ENCODE measurements at regions not wholly inside any gene's neighbourhood (a gene's known extent, or its start where the extent isn't known, plus 50 kb on each side); places are given as distances from the start of the nearest gene placed in this dataset.

- ChIA-PET POLR2A (no interaction called here), CTCF (interaction anchor here (1.1 kb wide), 1 partner anchor 11 kb away, joined by 5 read pairs; no protein-coding TSS in a partner anchor)
- Histone ChIP-seq H3K4me1 (no peaks in the 10 kb centered on the region), H3K4me3 (peak overlapping the region; percentile 41), H3K27ac (no peak overlapping the region), H3K9me3 (no peaks in the 10 kb centered on the region), H3K4me2 (peak overlapping the region; percentile 55)
- TF ChIP-seq BHLHE40 (IDR thresholded peaks at IDR 0.05; ENCODE audit: low read depth, low read length) (no peak), CBX2 (IDR thresholded peaks at IDR 0.05; ENCODE audit: borderline replicate concordance, low read depth) (no peak), ZNF302 (CRISPR knock-in tag; IDR thresholded peaks at IDR 0.05) (no peak), MAZ (IDR thresholded peaks at IDR 0.05; ENCODE audit: borderline replicate concordance, low read depth, low read length) (no peak), NR3C1 (IDR thresholded peaks at IDR 0.05) (no peak), RNF2 (IDR thresholded peaks at IDR 0.05; ENCODE audit: borderline replicate concordance, low read depth) (no peak; the same call in 1 of the 2 replicates), ELK1 (IDR thresholded peaks at IDR 0.05; ENCODE audit: low read depth, low read length) (no peak), FOXS1 (CRISPR knock-in tag; IDR thresholded peaks at IDR 0.05) (no peak), FOSB (CRISPR knock-in tag; IDR thresholded peaks at IDR 0.05) (no peak), CHD4 (IDR thresholded peaks at IDR 0.05; ENCODE audit: borderline replicate concordance) (no peak), POLR2A (IDR thresholded peaks at IDR 0.05; ENCODE audit: low read length) (no peak), RFX5 (IDR thresholded peaks at IDR 0.05) (no peak), TP53 (CRISPR knock-in tag; IDR thresholded peaks at IDR 0.05) (no peak), JUNB (IDR thresholded peaks at IDR 0.05) (no peak), HOXA7 (CRISPR knock-in tag; IDR thresholded peaks at IDR 0.05) (no peak), CHD2 (IDR thresholded peaks at IDR 0.05; ENCODE audit: low read length, partially characterized antibody) (no peak), PHF8 (IDR thresholded peaks at IDR 0.05; ENCODE audit: borderline replicate concordance, low read depth) (no peak), EHMT2 (IDR thresholded peaks at IDR 0.05; ENCODE audit: low read depth) (no peak)
- TF ChIP-seq, protein P1, sequence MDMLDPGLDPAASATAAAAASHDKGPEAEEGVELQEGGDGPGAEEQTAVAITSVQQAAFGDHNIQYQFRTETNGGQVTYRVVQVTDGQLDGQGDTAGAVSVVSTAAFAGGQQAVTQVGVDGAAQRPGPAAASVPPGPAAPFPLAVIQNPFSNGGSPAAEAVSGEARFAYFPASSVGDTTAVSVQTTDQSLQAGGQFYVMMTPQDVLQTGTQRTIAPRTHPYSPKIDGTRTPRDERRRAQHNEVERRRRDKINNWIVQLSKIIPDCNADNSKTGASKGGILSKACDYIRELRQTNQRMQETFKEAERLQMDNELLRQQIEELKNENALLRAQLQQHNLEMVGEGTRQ (IDR thresholded peaks at IDR 0.05), result no peak
- TF ChIP-seq, protein P2, sequence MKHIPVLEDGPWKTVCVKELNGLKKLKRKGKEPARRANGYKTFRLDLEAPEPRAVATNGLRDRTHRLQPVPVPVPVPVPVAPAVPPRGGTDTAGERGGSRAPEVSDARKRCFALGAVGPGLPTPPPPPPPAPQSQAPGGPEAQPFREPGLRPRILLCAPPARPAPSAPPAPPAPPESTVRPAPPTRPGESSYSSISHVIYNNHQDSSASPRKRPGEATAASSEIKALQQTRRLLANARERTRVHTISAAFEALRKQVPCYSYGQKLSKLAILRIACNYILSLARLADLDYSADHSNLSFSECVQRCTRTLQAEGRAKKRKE (CRISPR knock-in tag; IDR thresholded peaks at IDR 0.05; ENCODE audit: low read depth), result no peak
- no peak for DNase-seq (ENCODE audit: low read depth in 1 of 2, low spot score in 1 of 2)
- WGBS (ENCODE audit: missing lambda C conversion rate), result 35% methylated on average over 15 of the region's 15 CpGs
- no peak for FAIRE-seq
- 0 out of 6 replicates have a peak, but pooled peaks of 1 of the 2 experiments have one; percentile 21 for ATAC-seq
These were observed 159.0 kb downstream of the TRIM27 start for GRCh38 chr6:28764761-28765282.

GRCh38 chr6:28765978-28766351 lies 157.8 kb downstream of the TRIM27 start:
- ChIA-PET POLR2A (interaction anchor here (0.6 kb wide), 1 partner anchor 37 kb away, joined by 3 read pairs; no protein-coding TSS in a partner anchor), CTCF (interaction anchor here (1.1 to 1.5 kb wide), 2 partner anchors 10 to 12 kb away, joined by 5 read pairs; no protein-coding TSS in a partner anchor)
- Histone ChIP-seq H3K27ac (no peak overlapping the region), H3K4me1 (no peaks in the 10 kb centered on the region), H3K4me2 (peak overlapping the region; percentile 55), H3K4me3 (peak overlapping the region; percentile 41), H3K9me3 (no peaks in the 10 kb centered on the region)
- no peak for TF ChIP-seq TFCP2L1 (CRISPR knock-in tag; IDR thresholded peaks at IDR 0.05)
- TF ChIP-seq, protein P1 (IDR thresholded peaks at IDR 0.05), result no peak
- 57% methylated on average over 13 of the region's 13 CpGs for WGBS (ENCODE audit: missing lambda C conversion rate)
- FAIRE-seq (no peak), DNase-seq (ENCODE audit: low read depth in 1 of 2, low spot score in 1 of 2) (no peak), ATAC-seq (no peak)

Measured in A549 (cell line).